ENCODE measurements at regions not wholly inside any gene's neighbourhood (a gene's known extent, or its start where the extent isn't known, plus 50 kb on each side); places are given as distances from the start of the nearest gene placed in this dataset.

- peak; percentile 32 for DNase-seq (ENCODE audit: low spot score)
These were observed 55.6 kb upstream of the COL5A1 start for GRCh38 chr9:134585746-134586706.

- DNase-seq (ENCODE audit: low spot score): peak; percentile 7
These were observed 51.9 kb upstream of the COL5A1 start for GRCh38 chr9:134589748-134590147.

GRCh38 chr9:134590240-134591081 is 51.1 kb upstream of the COL5A1 start:
- peak; percentile 14 for DNase-seq (ENCODE audit: low spot score)

GRCh38 chr9:134591082-134591571 is 50.5 kb upstream of the COL5A1 start:
- DNase-seq (ENCODE audit: low spot score): no peak

- DNase-seq (ENCODE audit: low spot score): no peak
These were observed 50.0 kb upstream of the COL5A1 start for GRCh38 chr9:134591573-134591981.
